GM12878 (cell line): ENCODE measurements at regions not wholly inside any gene's neighbourhood (a gene's known extent, or its start where the extent isn't known, plus 50 kb on each side); places are given as distances from the start of the nearest gene placed in this dataset.

Experiments used
- ATAC-seq: fragments of 200-7000 bp; cut with Tn5 transposase; 3 replicates; pipeline ENCODE4 v1.9.1; 2020; ENCODE audit warnings: mild to moderate bottlenecking, moderate library complexity
- BruUV-seq: library from RNA; stranded (reverse); fragments of 400-500 nt; replicated peaks from 2 replicates; lab custom pipeline; 2021; lab: Mats Ljungman, UMichigan
- CTCF ChIA-PET: fragments of 300-600 bp; sonication (Branson Sonifier 250); formaldehyde crosslinking; extraction: SDS; loops from one replicate; lab custom pipeline; 2021; ENCODE audit warnings: inconsistent platforms; lab: Yijun Ruan, JAX
- POLR2A ChIA-PET: fragments of 350-600 bp; formaldehyde crosslinking; extraction: SDS; loops from one replicate; lab custom pipeline; 2021; ENCODE audit warnings: inconsistent platforms; lab: Charles Lee
- RAD21 ChIA-PET: fragments of 300-600 bp; sonication (Branson Sonifier 250); formaldehyde crosslinking; loops from one replicate; lab custom pipeline; 2023; ENCODE audit warnings: antibody characterized with exemption; ENCODE audit not compliant: unreplicated experiment; lab: Charles Lee
- SMC1A ChIA-PET: fragments of 300-600 bp; sonication (Branson Sonifier 250); formaldehyde crosslinking; loops from one replicate; lab custom pipeline; 2023; ENCODE audit not compliant: unreplicated experiment, uncharacterized antibody; lab: Charles Lee
- DNase-seq: peaks from one replicate; pipeline ENCODE4 v3.0.0-alpha.2; 2011; ENCODE audit warnings: low read depth, low spot score
- FAIRE-seq: peaks from 3 replicates; lab custom pipeline; 2011; peaks lifted over from hg19 to GRCh38; lab: Jason Lieb, UNC
- H2AFZ ChIP-seq: 2 replicates; pipeline ENCODE4 v1.6.0; 2011; ENCODE audit warnings: low read depth, low read length, control low read depth; ENCODE audit not compliant: control insufficient read depth
- H3K27ac ChIP-seq: 2 replicates; pipeline ENCODE4 v1.5.1; 2011; ENCODE audit warnings: control low read depth; ENCODE audit not compliant: control insufficient read depth, insufficient read depth
- H3K27me3 ChIP-seq, 2 experiments: replicated peaks in 1 of 2; 2 replicates each; pipeline versions ENCODE4 v1.6.0 to v1.6.1; 2011; ENCODE audit warnings: low read length in 1 of 2; ENCODE audit not compliant: control insufficient read depth in 2 of 2, insufficient read depth in 2 of 2
- H3K36me3 ChIP-seq, 2 experiments: 2 replicates each; pipeline ENCODE4 v1.5.1; 2011; ENCODE audit warnings: low read length in 1 of 2; ENCODE audit not compliant: control insufficient read depth in 2 of 2, insufficient read depth in 2 of 2
- H3K4me1 ChIP-seq: 2 replicates; pipeline ENCODE4 v1.6.1; 2011; ENCODE audit warnings: mild to moderate bottlenecking, low read length, moderate library complexity, mixed read lengths; ENCODE audit not compliant: control insufficient read depth, insufficient read depth
- H3K4me2 ChIP-seq: 2 replicates; pipeline ENCODE4 v1.6.0; 2011; ENCODE audit warnings: control low read depth; ENCODE audit not compliant: control insufficient read depth, insufficient read depth
- H3K4me3 ChIP-seq: fragments of 200-600 bp; sonication (generic); 2 replicates; pipeline ENCODE4 v1.5.1; 2016
- H3K79me2 ChIP-seq: 2 replicates; pipeline ENCODE4 v1.6.0; 2011; ENCODE audit warnings: low read length; ENCODE audit not compliant: control insufficient read depth, insufficient read depth
- H3K9ac ChIP-seq: 2 replicates; pipeline ENCODE4 v1.8.0; 2011; ENCODE audit warnings: low read length, control low read depth, mixed read lengths; ENCODE audit not compliant: control insufficient read depth, insufficient read depth
- H3K9me3 ChIP-seq: replicated peaks from 3 replicates; pipeline ENCODE4 v1.5.1; 2011; ENCODE audit warnings: mild to moderate bottlenecking, low read length; ENCODE audit not compliant: control insufficient read depth, insufficient read depth
- H4K20me1 ChIP-seq: 2 replicates; pipeline ENCODE4 v1.6.0; 2011; ENCODE audit not compliant: control insufficient read depth, insufficient read depth
- IRF4 ChIP-seq: IDR thresholded peaks from 2 replicates; pipeline ENCODE4 v1.6.1; 2011; ENCODE audit warnings: low read depth, low read length
- MXI1 ChIP-seq: fragments of 150-350 bp; IDR thresholded peaks from 2 replicates; pipeline ENCODE4 v1.6.1; 2011; ENCODE audit warnings: low read depth, mild to moderate bottlenecking, inconsistent platforms, low read length, improper control_type of control experiment
- NFYB ChIP-seq: IDR thresholded peaks from 2 replicates; pipeline ENCODE4 v1.6.1; 2011; ENCODE audit warnings: low read depth, mild to moderate bottlenecking, low read length, improper control_type of control experiment, moderate library complexity; ENCODE audit not compliant: insufficient read depth
- NKRF ChIP-seq: fragments of 450-650 bp; conservative IDR thresholded peaks from 2 replicates; pipeline ENCODE4 v1.6.1; 2017; ENCODE audit warnings: mild to moderate bottlenecking, moderate library complexity
- RBBP5 ChIP-seq: fragments of 200-600 bp; sonication (generic); conservative IDR thresholded peaks from 2 replicates; pipeline ENCODE4 v1.6.1; 2016
- SMARCA5 ChIP-seq: fragments of 450-650 bp; IDR thresholded peaks from 2 replicates; pipeline ENCODE4 v1.6.1; 2017; ENCODE audit warnings: mild to moderate bottlenecking
- SMC3 ChIP-seq: IDR thresholded peaks from 2 replicates; pipeline ENCODE4 v1.6.1; 2011; ENCODE audit warnings: low read length, improper control_type of control experiment, borderline replicate concordance
- SP1 ChIP-seq: IDR thresholded peaks from one replicate; pipeline ENCODE4 v1.6.1; 2011; ENCODE audit warnings: low read depth, low read length
- ZNF384 ChIP-seq: IDR thresholded peaks from 2 replicates; pipeline ENCODE4 v1.6.1; 2012; ENCODE audit warnings: low read depth, mild to moderate bottlenecking, low read length, improper control_type of control experiment, borderline replicate concordance
- ZNF622 ChIP-seq: fragments of 450-650 bp; IDR thresholded peaks from 2 replicates; pipeline ENCODE4 v1.6.1; 2017; ENCODE audit warnings: mild to moderate bottlenecking, inconsistent platforms
- WGBS: methylation state at CpG from one replicate; pipeline ENCODE4 v1.1.6; 2016; ENCODE audit warnings: low lambda C conversion rate; ENCODE audit not compliant: insufficient replicate concordance, insufficient coverage; ENCODE audit errors: missing lambda C conversion rate; 5-methylcytosine and 5-hydroxymethylcytosine counted together
- in situ Hi-C: fragments of 300-500 bp; cut with MboI; formaldehyde crosslinking; loops from 9 replicates; pipeline ENCODE4 v1.14.3; 2018; ENCODE audit warnings: mixed read lengths
- intact Hi-C: fragments of 100-400 bp; cut with micrococcal nuclease; formaldehyde crosslinking; loops from one replicate; pipeline ENCODE4 v1.14.2; 2022; ENCODE audit not compliant: unreplicated experiment
- TF ChIP-seq, protein P1 (sequence below): fragments of 450-650 bp; IDR thresholded peaks from 2 replicates; pipeline ENCODE4 v1.6.1; 2017; ENCODE audit warnings: mild to moderate bottlenecking, low read depth, inconsistent platforms; ENCODE audit not compliant: poor library complexity, severe bottlenecking
- TF ChIP-seq, protein P2 (sequence below): IDR thresholded peaks from 2 replicates; pipeline ENCODE4 v1.6.1; 2012; ENCODE audit warnings: low read depth, low read length, improper control_type of control experiment

GRCh38 chr3:154538566-154539360, 108.8 kb upstream of the GPR149 start:
- SMC1A ChIA-PET = no interaction called here

More at GRCh38 chr3:154538566-154539360, 108.8 kb upstream of the GPR149 start:
- no peaks in the 10 kb centered on the region for H3K79me2 ChIP-seq
- no peaks in the 10 kb centered on the region for H3K36me3 ChIP-seq
- intact Hi-C loops = no loop called here
- no peak for DNase-seq
- no TSS peak for BruUV-seq
- H3K9ac ChIP-seq = no peak overlapping the region
- ChIA-PET CTCF (no interaction called here), POLR2A (no interaction called here), RAD21 (no interaction called here)
- in situ Hi-C loops = no loop called here
- H3K27me3 ChIP-seq = no peaks in the 10 kb centered on the region
- no peak for FAIRE-seq
- no peak overlapping the region for H2AFZ ChIP-seq
- H3K27ac ChIP-seq = no peak overlapping the region
- H3K9me3 ChIP-seq = no peaks in the 10 kb centered on the region
- H4K20me1 ChIP-seq = no peaks in the 10 kb centered on the region
- no peak overlapping the region for H3K4me3 ChIP-seq
- no peaks in the 10 kb centered on the region for H3K4me1 ChIP-seq
- no peak overlapping the region for H3K4me2 ChIP-seq
- TF ChIP-seq ZNF622 (no peak), MXI1 (no peak), SMARCA5 (no peak), SP1 (no peak), ZNF384 (no peak), NKRF (no peak), NFYB (no peak), RBBP5 (no peak), SMC3 (no peak), IRF4 (no peak)
- TF ChIP-seq, protein P1, sequence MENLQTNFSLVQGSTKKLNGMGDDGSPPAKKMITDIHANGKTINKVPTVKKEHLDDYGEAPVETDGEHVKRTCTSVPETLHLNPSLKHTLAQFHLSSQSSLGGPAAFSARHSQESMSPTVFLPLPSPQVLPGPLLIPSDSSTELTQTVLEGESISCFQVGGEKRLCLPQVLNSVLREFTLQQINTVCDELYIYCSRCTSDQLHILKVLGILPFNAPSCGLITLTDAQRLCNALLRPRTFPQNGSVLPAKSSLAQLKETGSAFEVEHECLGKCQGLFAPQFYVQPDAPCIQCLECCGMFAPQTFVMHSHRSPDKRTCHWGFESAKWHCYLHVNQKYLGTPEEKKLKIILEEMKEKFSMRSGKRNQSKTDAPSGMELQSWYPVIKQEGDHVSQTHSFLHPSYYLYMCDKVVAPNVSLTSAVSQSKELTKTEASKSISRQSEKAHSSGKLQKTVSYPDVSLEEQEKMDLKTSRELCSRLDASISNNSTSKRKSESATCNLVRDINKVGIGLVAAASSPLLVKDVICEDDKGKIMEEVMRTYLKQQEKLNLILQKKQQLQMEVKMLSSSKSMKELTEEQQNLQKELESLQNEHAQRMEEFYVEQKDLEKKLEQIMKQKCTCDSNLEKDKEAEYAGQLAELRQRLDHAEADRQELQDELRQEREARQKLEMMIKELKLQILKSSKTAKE = no peak
- TF ChIP-seq, protein P2, sequence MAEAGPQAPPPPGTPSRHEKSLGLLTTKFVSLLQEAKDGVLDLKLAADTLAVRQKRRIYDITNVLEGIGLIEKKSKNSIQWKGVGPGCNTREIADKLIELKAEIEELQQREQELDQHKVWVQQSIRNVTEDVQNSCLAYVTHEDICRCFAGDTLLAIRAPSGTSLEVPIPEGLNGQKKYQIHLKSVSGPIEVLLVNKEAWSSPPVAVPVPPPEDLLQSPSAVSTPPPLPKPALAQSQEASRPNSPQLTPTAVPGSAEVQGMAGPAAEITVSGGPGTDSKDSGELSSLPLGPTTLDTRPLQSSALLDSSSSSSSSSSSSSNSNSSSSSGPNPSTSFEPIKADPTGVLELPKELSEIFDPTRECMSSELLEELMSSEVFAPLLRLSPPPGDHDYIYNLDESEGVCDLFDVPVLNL = no peak
- WGBS = 10% methylated on average over 5 of the region's 5 CpGs
- no peak for ATAC-seq
